HG03457 (cell line): ENCODE measurements at regions not wholly inside any gene's neighbourhood (a gene's known extent, or its start where the extent isn't known, plus 50 kb on each side); places are given as distances from the start of the nearest gene placed in this dataset.

Experiments used
- ATAC-seq: cut with Tn5 transposase; IDR thresholded peaks from one replicate; pipeline ENCODE4 v1.9.1; 2021; ENCODE audit warnings: moderate number of reproducible peaks; ENCODE audit not compliant: unreplicated experiment

DNA sequence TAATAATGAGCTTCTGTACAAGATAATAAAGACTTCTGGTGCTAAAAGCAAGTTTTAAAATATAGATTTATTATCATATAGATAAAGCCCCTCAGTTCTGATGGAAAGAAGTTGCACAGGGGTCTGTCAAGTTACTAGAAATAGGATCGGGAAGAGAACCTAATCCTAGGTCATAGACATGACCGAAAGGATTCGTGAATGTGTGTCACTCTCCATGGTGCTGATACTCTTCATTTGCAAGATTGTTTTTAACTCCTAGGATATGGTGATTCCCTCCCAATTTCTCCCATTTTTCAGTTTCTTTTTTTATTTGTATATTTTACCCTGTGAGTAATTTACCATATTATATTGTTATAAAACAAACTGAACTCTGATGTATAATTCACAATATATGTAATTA lies 58.9 kb upstream of the CTNNA2 start:
- ATAC-seq, result no peak

DNA sequence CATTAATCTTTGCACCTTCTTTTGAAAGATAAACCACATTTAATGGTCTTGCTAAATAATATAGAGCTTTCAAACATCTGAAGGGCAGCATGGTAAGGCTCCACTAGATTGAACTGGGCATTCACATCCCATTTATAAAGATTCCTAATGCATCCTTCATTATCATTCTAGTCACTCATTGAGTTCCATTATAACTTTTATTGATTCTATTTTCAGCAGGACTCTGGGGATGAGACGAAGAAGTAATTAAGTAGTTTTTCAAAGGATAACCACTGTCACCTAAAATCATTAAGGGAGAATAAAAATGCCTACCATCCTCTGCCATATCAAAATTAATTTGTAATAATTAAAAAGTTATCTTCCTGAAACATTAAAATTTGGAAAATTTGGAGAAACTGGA lies 60.2 kb upstream of the CTNNA2 start:
- ATAC-seq, result no peak

DNA sequence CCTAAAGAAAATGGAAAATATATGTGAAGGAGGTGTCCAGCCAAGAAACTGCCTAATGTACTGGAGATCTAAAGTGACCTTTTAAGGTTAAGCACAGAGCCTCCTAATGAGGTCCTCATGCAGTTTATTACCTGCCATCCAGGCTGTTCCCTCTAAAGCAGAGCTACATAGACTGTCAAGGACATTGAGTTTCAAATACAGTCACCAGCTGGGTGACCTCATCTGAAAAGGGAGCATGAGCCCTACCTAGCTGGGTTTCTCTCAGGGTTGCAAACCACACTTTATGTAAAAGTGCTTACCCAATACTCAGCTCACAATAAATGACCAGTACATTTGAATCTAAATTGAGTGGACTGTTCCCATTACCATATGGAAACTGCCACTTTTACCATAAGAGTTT lies 65.4 kb upstream of the CTNNA2 start:
- no peak for ATAC-seq

GRCh38 chr2:79446313-79446712 lies 66.5 kb upstream of the CTNNA2 start:
- no peak for ATAC-seq

- ATAC-seq, result no peak
These were observed 75.2 kb upstream of the CTNNA2 start for GRCh38 chr2:79437433-79438267.

- no peak for ATAC-seq
These were observed 78.5 kb upstream of the CTNNA2 start for GRCh38 chr2:79434362-79434761.

DNA sequence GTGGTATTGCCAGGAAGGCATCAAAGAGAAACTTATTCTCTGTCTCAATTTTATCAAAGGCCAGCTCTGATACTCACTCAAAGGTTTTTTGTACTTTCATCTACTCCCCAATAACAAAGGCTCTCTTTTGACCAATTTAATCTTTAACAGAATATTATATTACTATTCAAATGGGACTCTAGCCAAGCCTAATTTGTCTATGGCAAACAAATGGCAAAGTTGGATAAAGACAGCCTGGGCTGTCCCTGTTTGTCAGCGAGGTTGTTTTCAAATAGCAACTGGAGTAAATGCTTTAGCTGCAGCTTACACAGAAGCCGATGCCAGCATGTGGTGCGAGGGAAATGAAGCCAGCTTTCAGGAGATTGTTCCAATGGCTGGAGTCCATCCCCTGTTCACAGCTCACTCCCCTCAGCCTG lies 80.1 kb upstream of the CTNNA2 start:
- no peak for ATAC-seq

DNA sequence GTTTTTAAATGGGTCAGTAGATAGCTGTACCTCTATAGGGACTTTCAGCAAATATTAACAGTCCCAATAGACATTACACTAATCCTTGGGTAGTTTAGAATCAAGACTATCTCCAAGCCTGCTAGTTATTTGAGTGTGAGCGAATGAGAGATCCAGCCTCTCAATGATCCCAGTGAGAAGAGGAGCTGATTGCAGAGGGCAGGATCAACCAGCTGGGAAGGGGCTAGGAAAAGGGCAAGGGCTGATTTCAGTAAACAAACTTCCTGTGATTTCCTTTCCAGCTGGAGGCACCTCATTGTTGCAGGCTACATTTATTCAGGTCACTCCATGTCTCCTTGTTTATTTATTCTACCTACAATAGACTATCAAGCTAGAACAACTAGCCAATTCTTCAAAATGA lies 84.1 kb upstream of the CTNNA2 start:
- ATAC-seq, result no peak

DNA sequence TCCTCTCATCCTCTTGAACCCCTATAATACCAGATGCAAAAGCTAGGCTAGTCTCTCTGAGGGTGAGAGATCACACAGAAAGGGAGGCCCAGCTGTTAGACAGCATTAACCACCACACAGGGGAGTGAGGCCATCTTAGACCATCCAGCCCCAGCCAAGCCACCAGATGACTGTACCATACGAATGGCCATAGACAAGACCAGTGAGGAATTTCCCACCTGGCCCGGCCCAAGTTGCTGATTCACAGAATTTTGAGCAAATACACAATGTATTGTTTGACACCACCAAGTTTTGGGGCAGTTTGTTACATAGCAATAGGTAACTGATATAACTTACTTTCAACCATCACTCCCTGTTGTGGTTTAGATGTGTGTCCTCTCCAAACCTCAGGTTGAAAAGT lies 98.2 kb upstream of the CTNNA2 start:
- no peak for ATAC-seq

- ATAC-seq, result no peak
These were observed 118.4 kb upstream of the CTNNA2 start for GRCh38 chr2:79394485-79394859.

DNA sequence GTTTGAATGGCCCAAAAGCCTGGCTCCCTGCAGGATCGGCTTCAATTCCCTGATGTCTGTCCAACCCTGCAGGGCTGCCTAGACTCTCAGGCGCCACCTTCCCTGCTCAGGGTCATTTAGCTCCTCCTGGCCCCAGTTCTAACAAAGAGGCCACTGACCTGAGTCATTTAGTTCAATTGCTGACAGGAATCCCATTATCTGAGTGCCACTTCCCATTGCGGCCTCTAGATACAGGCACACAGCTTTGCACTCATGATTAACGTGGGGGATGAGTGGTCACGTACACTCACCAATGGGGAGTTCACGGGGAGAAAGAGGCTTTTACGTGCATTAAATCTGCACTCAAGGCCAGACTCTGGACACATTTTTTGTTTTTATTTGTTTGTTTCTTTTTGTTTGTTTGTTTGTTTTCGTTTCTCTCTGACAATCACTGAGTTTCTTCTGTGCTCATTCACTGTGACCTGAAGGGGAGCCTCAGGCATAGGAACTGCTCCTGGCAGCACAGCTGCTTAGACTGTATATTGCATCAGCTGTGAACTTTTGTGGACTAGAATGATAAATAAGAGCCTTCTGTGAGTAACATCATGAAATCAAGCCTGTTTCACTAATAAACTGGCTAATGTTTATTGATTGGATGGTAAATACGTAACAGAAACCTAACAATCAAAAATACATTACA lies 118.9 kb upstream of the CTNNA2 start:
- ATAC-seq, result no peak

- no peak for ATAC-seq
These were observed 119.7 kb upstream of the CTNNA2 start for GRCh38 chr2:79393107-79393685.

GRCh38 chr2:79389481-79389880 lies 123.4 kb upstream of the CTNNA2 start:
- no peak for ATAC-seq

- ATAC-seq, result no peak
These were observed 124.8 kb upstream of the CTNNA2 start for GRCh38 chr2:79388024-79388423.

GRCh38 chr2:79387431-79387830 lies 125.4 kb upstream of the CTNNA2 start:
- no peak for ATAC-seq

DNA sequence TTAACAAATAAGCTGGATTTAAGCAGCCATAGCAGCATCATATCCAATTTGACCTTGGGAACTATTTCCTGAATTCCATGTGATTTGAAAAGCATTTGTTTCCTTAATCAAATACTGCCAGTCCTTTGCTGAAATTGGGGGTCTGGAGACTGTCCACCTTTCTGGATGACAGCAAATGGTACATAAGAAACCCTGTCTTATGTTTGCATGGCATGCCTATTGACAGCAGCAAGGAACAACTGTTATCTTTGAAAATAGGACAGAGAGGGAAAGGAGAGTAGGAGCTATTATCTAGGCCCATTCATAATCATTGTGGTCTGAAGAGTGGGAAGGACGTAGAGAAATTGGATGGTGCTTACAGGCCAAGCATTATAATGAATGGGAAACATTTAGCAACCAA lies 129.2 kb upstream of the CTNNA2 start:
- no peak for ATAC-seq

GRCh38 chr2:79375817-79376216 lies 137.0 kb upstream of the CTNNA2 start:
- ATAC-seq, result no peak

GRCh38 chr2:79373358-79374130 lies 139.3 kb upstream of the CTNNA2 start:
- ATAC-seq, result no peak

- ATAC-seq, result no peak
These were observed 141.8 kb upstream of the CTNNA2 start for GRCh38 chr2:79370976-79371538.

DNA sequence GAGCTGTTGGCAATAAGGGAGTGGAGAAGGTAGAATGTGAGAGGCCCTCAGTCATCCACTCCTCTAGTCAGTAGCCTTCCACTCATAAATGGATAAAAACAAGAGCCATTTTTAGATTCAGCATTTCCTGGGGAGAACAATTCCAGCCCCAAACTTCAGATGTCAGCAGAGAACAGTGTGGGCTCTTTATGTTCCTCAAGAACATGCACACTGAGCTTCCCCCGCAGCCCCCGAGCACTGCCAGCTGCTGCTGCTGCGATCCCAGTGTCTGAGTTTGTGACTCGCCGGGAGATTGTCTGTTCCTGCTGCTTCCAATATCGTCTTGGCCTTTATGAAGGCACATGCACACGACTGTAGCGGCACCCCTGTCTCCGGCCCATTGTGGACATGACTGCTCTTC lies 143.7 kb upstream of the CTNNA2 start:
- ATAC-seq, result no peak

DNA sequence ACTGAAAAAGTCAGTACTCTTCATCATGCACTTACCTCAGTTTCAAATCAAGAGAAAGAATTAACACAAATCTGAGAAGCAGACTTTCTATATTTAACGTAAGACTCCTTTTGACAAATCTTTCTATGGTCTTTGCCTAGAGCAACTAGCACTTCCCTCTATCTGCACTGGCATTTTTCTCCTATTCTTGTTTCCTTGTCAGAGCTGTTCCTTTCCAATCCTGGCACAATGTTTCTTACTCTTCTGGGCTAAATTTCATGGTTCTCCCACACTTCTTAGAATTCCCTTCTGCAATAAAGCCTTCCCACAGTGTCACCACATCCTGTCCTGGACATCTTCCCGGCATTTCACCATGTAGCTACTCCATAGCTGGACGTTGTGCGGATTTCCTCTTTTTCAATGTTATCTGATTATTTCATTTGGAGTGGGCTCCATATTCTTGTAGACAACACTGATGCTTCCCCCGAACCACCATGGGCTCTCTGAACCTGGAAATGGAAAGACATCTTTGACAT lies 144.7 kb upstream of the CTNNA2 start:
- no peak for ATAC-seq
